Pancreas (tissue), 10 donors: ENCODE measurements at regions not wholly inside any gene's neighbourhood (a gene's known extent, or its start where the extent isn't known, plus 50 kb on each side); places are given as distances from the start of the nearest gene placed in this dataset.

ENCODE experiments used
- ATAC-seq, 4 donors: fragments of 200-7000 bp; cut with Tn5 transposase; one replicate each; pipeline versions ENCODE4 v1.8.0 to v1.9.1; 2020; ENCODE audit warnings: mild to moderate bottlenecking in 4 of 4, moderate library complexity in 4 of 4
- DNase-seq, 6 donors: peaks; one replicate each; pipeline ENCODE4 v3.0.0-alpha.2; 2020
- FAIRE-seq: peaks from 2 replicates; lab custom pipeline; 2012; peaks lifted over from hg19 to GRCh38; lab: Jason Lieb, UNC
- H3K27ac ChIP-seq, 4 donors: fragments of 200-600 bp; sonication (generic); 1 replicate in 3 of 4; 2 replicates in 1 of 4; pipeline versions ENCODE4 v1.5.0 to v1.8.0; 2020
- H3K27me3 ChIP-seq, 4 donors: fragments of 200-600 bp; one replicate each; pipeline ENCODE4 v1.8.0; 2021
- H3K36me3 ChIP-seq, 3 donors: fragments of 200-600 bp; sonication (generic) in 1 of 3; one replicate each; pipeline versions ENCODE4 v1.5.0 to v1.8.0; 2020 to 2021
- H3K4me1 ChIP-seq, 3 donors: fragments of 200-600 bp; one replicate each; pipeline ENCODE4 v1.8.0; 2021
- H3K4me3 ChIP-seq, 4 donors: fragments of 200-600 bp; sonication (generic) in 2 of 4; one replicate each; pipeline versions ENCODE4 v1.5.0 to v1.8.0; 2020 to 2021
- H3K9me3 ChIP-seq, 4 donors: fragments of 200-600 bp; one replicate each; pipeline ENCODE4 v1.8.0; 2021
- CTCF ChIP-seq, 4 donors: fragments of 200-600 bp; sonication (generic) in 3 of 4; IDR thresholded peaks; one replicate each; pipeline versions ENCODE4 v1.5.0 to v1.8.0; 2021; ENCODE audit warnings: antibody characterized with exemption in 4 of 4
- WGBS, 2 donors: extraction: QIAGEN DNeasy Blood & Tissue Kit; methylation state at CpG; one replicate each; pipeline ENCODE4 v1.1.7; 2013; 5-methylcytosine and 5-hydroxymethylcytosine counted together
- intact Hi-C, 3 donors: fragments of 100-400 bp; cut with DNase I; formaldehyde crosslinking; loops; one replicate each; pipeline versions ENCODE4 v1.11.1 to v1.14.2; 2022
- donor health status: healthy with polysubstance abuse.
- donor health status: DM: no; HTN: no; CAD: no; lungs with moderate emphysema.
- donor health status: DM: no; HTN: no; CAD: no.
- donor health status: control.
- donor health status: control.
- donor health status: Bipolar disorder and iron deficiency.
- donor health status: DM: yes; HTN: yes; CAD: no.
- donor health status: DM: no; HTN: no; CAD: no.
- donor health status: DM: no; HTN: no; CAD: no.
- donor health status: DM: yes; HTN: yes; CAD: no.

GRCh38 chr7:21029006-21029405, 242.3 kb upstream of the SP8 start:
- 51 to 61% methylated on average over 6 of the region's 6 CpGs for WGBS, 2 donors
- DNase-seq = no peak

GRCh38 chr7:21030237-21030871, 243.7 kb upstream of the SP8 start:
- no peaks in the 10 kb centered on the region for H3K36me3 ChIP-seq
- no peak for ATAC-seq
- H3K9me3 ChIP-seq = no peaks in the 10 kb centered on the region
- TF ChIP-seq CTCF (IDR thresholded peaks at IDR 0.05) = no peak
- no peak overlapping the region for H3K27ac ChIP-seq
- WGBS, 2 donors = 81 to 86% methylated on average over 7 of the region's 7 CpGs
- peaks cover 0 to 9% (median 0%) of the 10 kb centered on the region in 4 donors for H3K27me3 ChIP-seq
- H3K4me1 ChIP-seq = no peaks in the 10 kb centered on the region
- intact Hi-C loops = no loop called here
- FAIRE-seq = no peak
- DNase-seq = no peak
- H3K4me3 ChIP-seq = no peak overlapping the region

More at GRCh38 chr7:21029006-21029405, 242.3 kb upstream of the SP8 start:
- ATAC-seq = no peak
- FAIRE-seq = no peak
- TF ChIP-seq CTCF (IDR thresholded peaks at IDR 0.05) = no peak
- Histone ChIP-seq H3K4me1 (no peaks in the 10 kb centered on the region), H3K27ac (no peak overlapping the region), H3K27me3 (peaks cover 0 to 9% (median 0%) of the 10 kb centered on the region in 4 donors), H3K36me3 (no peaks in the 10 kb centered on the region), H3K9me3 (no peaks in the 10 kb centered on the region), H3K4me3 (no peak overlapping the region)
- intact Hi-C loops = no loop called here

GRCh38 chr7:21041252-21041651, 254.6 kb upstream of the SP8 start:
- intact Hi-C loops = no loop called here
- Histone ChIP-seq H3K27ac (no peak overlapping the region), H3K36me3 (no peaks in the 10 kb centered on the region), H3K4me3 (no peak overlapping the region), H3K4me1 (no peaks in the 10 kb centered on the region), H3K27me3 (peaks cover 0 to 4% (median 0%) of the 10 kb centered on the region in 4 donors), H3K9me3 (no peaks in the 10 kb centered on the region)
- WGBS, 2 donors = 83 to 87% methylated on average over 2 of the region's 2 CpGs
- no peak for ATAC-seq
- TF ChIP-seq CTCF (IDR thresholded peaks at IDR 0.05) = no peak
- FAIRE-seq = no peak
- DNase-seq = no peak

GRCh38 chr7:21041666-21042065, 255.0 kb upstream of the SP8 start:
- Histone ChIP-seq H3K4me3 (no peak overlapping the region), H3K9me3 (no peaks in the 10 kb centered on the region), H3K27ac (no peak overlapping the region), H3K4me1 (no peaks in the 10 kb centered on the region), H3K27me3 (peaks cover 0 to 4% (median 0%) of the 10 kb centered on the region in 4 donors), H3K36me3 (no peaks in the 10 kb centered on the region)
- DNase-seq (no peak), ATAC-seq (no peak), FAIRE-seq (no peak)
- no peak for TF ChIP-seq CTCF (IDR thresholded peaks at IDR 0.05)
- intact Hi-C loops = no loop called here
- WGBS, 2 donors = 69 to 75% methylated on average over 5 of the region's 5 CpGs

GRCh38 chr7:21044384-21044783, 257.7 kb upstream of the SP8 start:
- FAIRE-seq (no peak), ATAC-seq (peak in 2 of 4 donors; percentile 37 to 63), DNase-seq (no peak)
- Histone ChIP-seq H3K4me1 (no peaks in the 10 kb centered on the region), H3K4me3 (no peak overlapping the region), H3K27me3 (peaks cover 0 to 4% (median 0%) of the 10 kb centered on the region in 4 donors), H3K36me3 (no peaks in the 10 kb centered on the region), H3K9me3 (no peaks in the 10 kb centered on the region), H3K27ac (no peak overlapping the region)
- intact Hi-C loops = no loop called here
- 14 to 24% methylated on average over 4 of the region's 4 CpGs for WGBS, 2 donors
- TF ChIP-seq CTCF (IDR thresholded peaks at IDR 0.05) = no peak
